HG03520 (cell line): ENCODE measurements at regions not wholly inside any gene's neighbourhood (a gene's known extent, or its start where the extent isn't known, plus 50 kb on each side); places are given as distances from the start of the nearest gene placed in this dataset.
A peak's percentile ranks its signal among the peaks of the same experiment; 100 is the strongest.
"Not testable (repeated sequence)": the region's sequence is repeated elsewhere in the genome, so short reads cannot be mapped to it uniquely, and the experiment has no call there.

Source experiments
- ATAC-seq: cut with Tn5 transposase; IDR thresholded peaks from one replicate; pipeline ENCODE4 v1.9.1; 2021; ENCODE audit warnings: mild to moderate bottlenecking, moderate library complexity; ENCODE audit not compliant: unreplicated experiment

GRCh38 chrX:84611843-84612636 is 109.8 kb upstream of the HDX start:
- no peak for ATAC-seq

- ATAC-seq: no peak
Measured at GRCh38 chrX:84634201-84634782, 132.0 kb upstream of the HDX start.

GRCh38 chrX:84666086-84666485 is 163.8 kb upstream of the HDX start:
- no peak for ATAC-seq

- no peak for ATAC-seq
Measured at GRCh38 chrX:84690228-84690627, 188.0 kb upstream of the HDX start.

GRCh38 chrX:84709987-84710386 is 207.7 kb upstream of the HDX start:
- no peak for ATAC-seq

GRCh38 chrX:84710611-84711010 is 208.4 kb upstream of the HDX start:
- no peak for ATAC-seq

- ATAC-seq: no peak
Measured at GRCh38 chrX:84712621-84713020, 210.4 kb upstream of the HDX start.

- no peak for ATAC-seq
Measured at GRCh38 chrX:84715315-84715714, 213.1 kb upstream of the HDX start.

- no peak for ATAC-seq
Measured at GRCh38 chrX:84717343-84717742, 215.1 kb upstream of the HDX start.

- no peak for ATAC-seq
Measured at GRCh38 chrX:84721416-84721815, 219.2 kb upstream of the HDX start.

- no peak for ATAC-seq
Measured at GRCh38 chrX:84724576-84724975, 222.3 kb upstream of the HDX start.

- no peak for ATAC-seq
Measured at GRCh38 chrX:84729408-84729807, 227.2 kb upstream of the HDX start.

- ATAC-seq: peak; percentile 100
Measured at GRCh38 chrX:84729809-84730208, 227.6 kb upstream of the HDX start.

GRCh38 chrX:84735025-84735424 is 232.8 kb upstream of the HDX start:
- no peak for ATAC-seq

- no peak for ATAC-seq
Measured at GRCh38 chrX:84737471-84737871, 235.2 kb upstream of the HDX start.

GRCh38 chrX:84747516-84747915 is 245.3 kb upstream of the HDX start:
- ATAC-seq: no peak

GRCh38 chrX:84748965-84749656 is 246.9 kb upstream of the HDX start:
- no peak for ATAC-seq

- ATAC-seq: no peak
Measured at GRCh38 chrX:84760560-84760959, 243.1 kb upstream of the APOOL start.

- ATAC-seq: no peak
Measured at GRCh38 chrX:84796321-84796720, 207.4 kb upstream of the APOOL start.

- no peak for ATAC-seq
Measured at GRCh38 chrX:84830836-84831235, 172.8 kb upstream of the APOOL start.

- ATAC-seq: not testable (repeated sequence)
Measured at GRCh38 chrX:84846541-84846940, 157.1 kb upstream of the APOOL start.

GRCh38 chrX:84851183-84851582 is 152.5 kb upstream of the APOOL start:
- not testable (repeated sequence) for ATAC-seq
